Mesenchymal stem cell (in vitro differentiated cells and primary cell): ENCODE measurements at regions not wholly inside any gene's neighbourhood (a gene's known extent, or its start where the extent isn't known, plus 50 kb on each side); places are given as distances from the start of the nearest gene placed in this dataset.

ENCODE experiments used
- DNase-seq: peaks from one replicate; pipeline ENCODE4 v3.0.0-alpha.2; 2013
- H2AFZ ChIP-seq: one replicate; pipeline ENCODE4 v1.6.1; 2013; ENCODE audit warnings: low read depth, mild to moderate bottlenecking, control low read depth, inconsistent platforms, low read length, moderate library complexity
- H2AK5ac ChIP-seq: 2 replicates; pipeline ENCODE4 v1.6.1; 2013; ENCODE audit warnings: low read length, moderate library complexity, mild to moderate bottlenecking, inconsistent platforms; ENCODE audit not compliant: severe bottlenecking
- H2BK120ac ChIP-seq: one replicate; pipeline ENCODE4 v1.6.1; 2013; ENCODE audit warnings: low read depth, mild to moderate bottlenecking, inconsistent platforms, low read length, moderate library complexity
- H2BK12ac ChIP-seq, 2 experiments: one replicate each; pipeline ENCODE4 v1.6.1; 2013; ENCODE audit warnings: inconsistent platforms in 2 of 2, low read length in 2 of 2, mild to moderate bottlenecking in 2 of 2, moderate library complexity in 2 of 2, control low read depth in 1 of 2
- H2BK15ac ChIP-seq: one replicate; pipeline ENCODE4 v1.6.1; 2013; ENCODE audit warnings: mild to moderate bottlenecking, low read depth, inconsistent platforms; ENCODE audit not compliant: poor library complexity, severe bottlenecking
- H2BK5ac ChIP-seq: 2 replicates; pipeline ENCODE4 v1.6.1; 2013; ENCODE audit warnings: low read depth, mild to moderate bottlenecking, low read length, control low read depth, inconsistent platforms; ENCODE audit not compliant: poor library complexity, severe bottlenecking
- H3K14ac ChIP-seq, 2 experiments: one replicate each; pipeline ENCODE4 v1.6.1; 2013; ENCODE audit warnings: inconsistent platforms in 2 of 2, low read length in 2 of 2, control low read depth in 1 of 2, mild to moderate bottlenecking in 1 of 2, moderate library complexity in 1 of 2
- H3K18ac ChIP-seq, 2 experiments: one replicate each; pipeline ENCODE4 v1.6.1; 2013; ENCODE audit warnings: inconsistent platforms in 2 of 2, low read length in 2 of 2, control low read depth in 1 of 2, low read depth in 1 of 2, mild to moderate bottlenecking in 1 of 2
- H3K23ac ChIP-seq, 2 experiments: one replicate each; pipeline ENCODE4 v1.6.1; 2013; ENCODE audit warnings: inconsistent platforms in 2 of 2, low read length in 2 of 2, mild to moderate bottlenecking in 2 of 2, moderate library complexity in 2 of 2, control low read depth in 1 of 2
- H3K27ac ChIP-seq: 2 replicates; pipeline ENCODE4 v1.5.1; 2013; ENCODE audit warnings: mild to moderate bottlenecking, moderate library complexity, low read length, control low read depth, inconsistent platforms; ENCODE audit not compliant: poor library complexity, severe bottlenecking
- H3K27me3 ChIP-seq, 2 experiments: 2 replicates each; pipeline versions ENCODE4 v1.6.1 to v1.7.0; 2013; ENCODE audit warnings: low read length in 2 of 2, mild to moderate bottlenecking in 2 of 2, moderate library complexity in 2 of 2, control low read depth in 1 of 2, inconsistent platforms in 1 of 2; ENCODE audit not compliant: control insufficient read depth in 1 of 2, insufficient read depth in 1 of 2
- H3K36me3 ChIP-seq, 2 experiments: 2 replicates each; pipeline versions ENCODE4 v1.6.1 to v1.7.0; 2013; ENCODE audit warnings: low read length in 2 of 2, control low read depth in 1 of 2, inconsistent platforms in 1 of 2, low read depth in 1 of 2, mild to moderate bottlenecking in 1 of 2; ENCODE audit not compliant: insufficient read depth in 2 of 2, control insufficient read depth in 1 of 2
- H3K4ac ChIP-seq, 2 experiments: one replicate each; pipeline ENCODE4 v1.6.1; 2013; ENCODE audit warnings: inconsistent platforms in 2 of 2, low read length in 2 of 2, mild to moderate bottlenecking in 2 of 2, moderate library complexity in 2 of 2, control low read depth in 1 of 2, low read depth in 1 of 2
- H3K4me1 ChIP-seq: 2 replicates; pipeline ENCODE4 v1.6.1; 2013; ENCODE audit warnings: low read depth, low read length, control low read depth; ENCODE audit not compliant: control insufficient read depth, insufficient read depth
- H3K4me2 ChIP-seq: 2 replicates; pipeline ENCODE4 v1.6.1; 2013; ENCODE audit warnings: low read length, mild to moderate bottlenecking, inconsistent platforms; ENCODE audit not compliant: poor library complexity, severe bottlenecking
- H3K4me3 ChIP-seq, 2 experiments: 2 replicates each; pipeline versions ENCODE4 v1.5.1 to v1.7.0; 2013; ENCODE audit warnings: low read length in 2 of 2, mild to moderate bottlenecking in 2 of 2, control low read depth in 1 of 2, low read depth in 1 of 2; ENCODE audit not compliant: insufficient read depth in 1 of 2
- H3K79me1 ChIP-seq: replicated peaks from 2 replicates; pipeline ENCODE4 v1.6.1; 2013; ENCODE audit warnings: mild to moderate bottlenecking, control low read depth, low read length, inconsistent platforms; ENCODE audit not compliant: poor library complexity, severe bottlenecking
- H3K9ac ChIP-seq: 2 replicates; pipeline ENCODE4 v1.7.0; 2013; ENCODE audit warnings: mild to moderate bottlenecking, low read length, moderate library complexity
- H3K9me3 ChIP-seq: 2 replicates; pipeline ENCODE4 v1.7.0; 2013; ENCODE audit warnings: mild to moderate bottlenecking, low read length; ENCODE audit not compliant: control insufficient read depth
- H4K8ac ChIP-seq: one replicate; pipeline ENCODE4 v1.6.1; 2013; ENCODE audit warnings: inconsistent platforms, mild to moderate bottlenecking, low read length, moderate library complexity
- H4K91ac ChIP-seq: one replicate; pipeline ENCODE4 v1.6.1; 2013; ENCODE audit warnings: mild to moderate bottlenecking, low read length, inconsistent platforms
- WGBS: methylation state at CpG from one replicate; pipeline ENCODE4 v1.1.7; 2013; ENCODE audit warnings: mixed read lengths; 5-methylcytosine and 5-hydroxymethylcytosine counted together

DNA sequence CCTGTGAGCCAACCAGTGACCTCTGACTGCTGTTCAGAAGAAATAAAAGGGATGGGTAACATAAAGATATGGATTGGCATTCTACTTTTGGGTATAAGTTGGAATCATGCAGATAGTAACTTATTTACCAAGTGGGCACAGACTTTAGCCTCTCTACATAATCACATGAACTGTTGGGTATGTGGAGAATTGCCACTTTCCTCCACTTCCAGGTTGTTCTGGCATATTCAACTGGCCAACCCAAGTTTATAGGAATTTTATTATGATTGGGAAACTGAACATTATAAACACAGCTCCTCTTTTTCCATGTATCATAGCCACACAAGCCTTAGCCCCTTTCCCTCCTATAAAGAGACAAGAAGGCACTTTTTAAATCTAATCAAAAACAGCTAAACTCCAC, 179.3 kb downstream of the RNF152 start:
- H3K27ac ChIP-seq: no peak overlapping the region
- peaks cover 9% of the 10 kb centered on the region for H3K9me3 ChIP-seq
- H3K4ac ChIP-seq: no peak overlapping the region
- no peak overlapping the region for H4K8ac ChIP-seq
- H2BK12ac ChIP-seq: no peak overlapping the region
- H2BK15ac ChIP-seq: no peak overlapping the region
- H3K36me3 ChIP-seq: no peaks in the 10 kb centered on the region
- no peak overlapping the region for H3K14ac ChIP-seq
- no peak overlapping the region for H3K18ac ChIP-seq
- no peak overlapping the region for H3K23ac ChIP-seq
- H2BK120ac ChIP-seq: no peak overlapping the region
- no peak overlapping the region for H3K4me3 ChIP-seq
- DNase-seq: no peak
- no peak overlapping the region for H2AK5ac ChIP-seq
- no peak overlapping the region for H3K9ac ChIP-seq
- H4K91ac ChIP-seq: no peak overlapping the region
- H2BK5ac ChIP-seq: no peak overlapping the region
- no peaks in the 10 kb centered on the region for H3K79me1 ChIP-seq
- H3K27me3 ChIP-seq: no peaks in the 10 kb centered on the region
- no peak overlapping the region for H2AFZ ChIP-seq
- H3K4me2 ChIP-seq: no peak overlapping the region
- H3K4me1 ChIP-seq: no peaks in the 10 kb centered on the region

DNA sequence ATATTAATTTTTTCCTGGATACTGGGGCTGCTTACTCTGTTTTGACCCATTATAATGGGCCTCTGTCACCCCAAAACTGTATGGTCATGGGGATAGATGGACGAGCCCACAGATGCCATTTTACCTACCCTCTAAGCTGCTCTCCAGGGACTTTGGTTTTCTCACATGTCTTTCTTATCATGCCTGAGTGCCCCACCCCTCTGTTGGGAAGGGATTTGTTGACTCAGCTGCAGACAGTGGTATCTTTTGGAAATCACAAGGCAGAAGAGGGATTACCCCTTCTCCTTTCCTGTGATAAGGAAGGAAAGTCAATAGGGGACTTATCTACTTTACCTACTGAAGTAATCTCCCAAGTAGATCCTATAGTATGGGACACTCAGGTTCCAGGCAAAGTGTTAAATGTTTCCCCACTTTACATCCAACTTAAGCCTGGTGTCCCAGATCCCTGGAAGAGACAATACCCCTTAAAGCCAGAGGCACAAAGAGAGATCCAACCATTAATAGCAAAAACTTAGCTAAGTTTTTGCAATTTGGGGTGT, 182.7 kb downstream of the RNF152 start:
- Histone ChIP-seq H2AFZ (no peak overlapping the region), H4K8ac (no peak overlapping the region), H3K4me3 (no peak overlapping the region), H3K27ac (no peak overlapping the region), H3K23ac (no peak overlapping the region), H3K4me1 (no peaks in the 10 kb centered on the region), H3K79me1 (no peaks in the 10 kb centered on the region), H2BK5ac (no peak overlapping the region), H2BK15ac (no peak overlapping the region), H2BK120ac (no peak overlapping the region), H3K18ac (no peak overlapping the region), H3K9me3 (peaks cover 9% of the 10 kb centered on the region), H3K27me3 (no peaks in the 10 kb centered on the region), H4K91ac (no peak overlapping the region), H2BK12ac (no peak overlapping the region), H3K4ac (no peak overlapping the region), H3K36me3 (no peaks in the 10 kb centered on the region), H3K14ac (peak overlapping the region in 1 of 2 experiments; percentile 36), H2AK5ac (no peak overlapping the region), H3K9ac (no peak overlapping the region), H3K4me2 (no peak overlapping the region)
- DNase-seq: no peak
- WGBS: no CpG with 5 or more reads among the region's 1 CpG

DNA sequence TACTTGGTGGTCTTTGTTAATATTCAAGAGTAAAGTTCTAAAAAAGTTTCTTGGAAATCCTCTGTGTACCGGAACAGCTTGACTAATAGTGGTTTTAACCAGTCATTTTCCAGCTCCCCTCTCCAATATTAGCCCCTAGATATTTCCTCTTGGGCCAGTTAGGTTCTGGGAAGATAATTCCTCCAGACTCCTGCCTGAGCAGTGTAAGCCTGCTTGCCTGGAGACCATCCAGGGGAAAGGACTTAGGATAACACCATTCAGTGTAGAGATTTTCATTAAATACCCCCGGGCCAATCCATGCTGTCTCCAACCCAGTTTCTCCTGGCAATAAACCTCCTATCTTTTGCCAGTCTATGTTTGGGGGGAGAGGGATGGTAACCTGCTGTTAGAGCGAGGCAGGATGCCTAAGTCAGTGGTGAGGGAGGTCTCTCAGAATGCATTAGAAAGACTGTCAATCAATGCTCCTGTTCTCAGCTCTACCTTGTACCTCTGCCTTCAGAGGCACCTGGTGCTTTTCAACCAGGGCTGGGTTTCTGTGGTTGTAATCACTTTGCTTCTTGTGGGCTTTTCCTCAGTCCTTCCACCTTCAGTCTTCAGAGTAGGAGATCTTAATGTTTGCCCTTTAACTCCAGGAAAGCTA, 186.4 kb downstream of the RNF152 start:
- no peak overlapping the region for H3K4me2 ChIP-seq
- no peaks in the 10 kb centered on the region for H3K36me3 ChIP-seq
- no peak overlapping the region for H3K18ac ChIP-seq
- H3K4ac ChIP-seq: no peak overlapping the region
- no peaks in the 10 kb centered on the region for H3K27me3 ChIP-seq
- no peak overlapping the region for H3K27ac ChIP-seq
- no peak overlapping the region for H3K4me3 ChIP-seq
- H3K4me1 ChIP-seq: peaks cover 1% of the 10 kb centered on the region
- H2AFZ ChIP-seq: no peak overlapping the region
- DNase-seq: no peak
- no peak overlapping the region for H3K9ac ChIP-seq
- H2BK15ac ChIP-seq: no peak overlapping the region
- peaks cover 9% of the 10 kb centered on the region for H3K9me3 ChIP-seq
- no peak overlapping the region for H2BK120ac ChIP-seq
- no peak overlapping the region for H4K91ac ChIP-seq
- no peak overlapping the region for H3K14ac ChIP-seq
- no peaks in the 10 kb centered on the region for H3K79me1 ChIP-seq
- no peak overlapping the region for H4K8ac ChIP-seq
- no peak overlapping the region for H3K23ac ChIP-seq
- no peak overlapping the region for H2BK12ac ChIP-seq
- WGBS: 100% methylated on average over 1 of the region's 3 CpGs
- H2BK5ac ChIP-seq: no peak overlapping the region
- H2AK5ac ChIP-seq: no peak overlapping the region

DNA sequence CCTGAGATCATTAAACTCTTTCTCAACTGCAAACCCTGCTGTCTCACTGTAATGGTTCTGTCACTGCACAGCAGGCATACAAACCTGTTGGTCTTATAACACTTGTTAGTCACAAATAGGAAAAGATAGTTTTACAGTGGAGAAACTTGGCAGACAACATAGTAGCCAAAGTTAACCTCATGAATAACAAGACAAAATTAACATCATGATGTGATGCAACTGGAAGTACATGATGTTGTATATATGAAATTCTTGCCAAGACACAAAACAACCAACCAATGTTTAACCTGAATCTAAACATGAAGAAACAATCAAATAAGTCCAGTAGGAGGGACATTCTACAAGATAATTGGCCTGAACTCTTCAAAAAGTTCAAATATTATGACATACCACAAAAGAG, 189.3 kb downstream of the RNF152 start:
- Histone ChIP-seq H3K27me3 (no peaks in the 10 kb centered on the region), H2BK120ac (no peak overlapping the region), H2BK15ac (no peak overlapping the region), H3K9me3 (no peaks in the 10 kb centered on the region), H3K23ac (no peak overlapping the region), H3K9ac (no peak overlapping the region), H3K14ac (no peak overlapping the region), H3K4me1 (peaks cover 4% of the 10 kb centered on the region), H3K4ac (no peak overlapping the region), H2BK12ac (no peak overlapping the region), H4K8ac (no peak overlapping the region), H3K4me3 (no peak overlapping the region), H3K18ac (no peak overlapping the region), H3K27ac (no peak overlapping the region), H3K79me1 (no peaks in the 10 kb centered on the region), H3K4me2 (no peak overlapping the region), H2BK5ac (no peak overlapping the region), H4K91ac (no peak overlapping the region), H2AFZ (no peak overlapping the region), H2AK5ac (no peak overlapping the region), H3K36me3 (no peaks in the 10 kb centered on the region)
- peak; percentile 29 for DNase-seq
